Endodermal cell (in vitro differentiated cells): ENCODE measurements at regions not wholly inside any gene's neighbourhood (a gene's known extent, or its start where the extent isn't known, plus 50 kb on each side); places are given as distances from the start of the nearest gene placed in this dataset.

Experiments
- DNase-seq: peaks from one replicate; pipeline ENCODE4 v3.0.0-alpha.2; 2017
- H3K27ac ChIP-seq: 2 replicates; pipeline ENCODE4 v1.5.1; 2013; ENCODE audit warnings: mild to moderate bottlenecking, low read depth, low read length, moderate library complexity
- H3K27me3 ChIP-seq: 2 replicates; pipeline ENCODE4 v1.6.1; 2013; ENCODE audit warnings: mild to moderate bottlenecking, low read length, moderate library complexity; ENCODE audit not compliant: insufficient read depth, control insufficient read depth, poor library complexity, severe bottlenecking
- H3K36me3 ChIP-seq: 2 replicates; pipeline ENCODE4 v1.7.0; 2013; ENCODE audit warnings: mild to moderate bottlenecking, low read length, moderate library complexity; ENCODE audit not compliant: control insufficient read depth, insufficient read depth
- H3K4me1 ChIP-seq: one replicate; pipeline ENCODE4 v1.7.0; 2013; ENCODE audit warnings: low read length; ENCODE audit not compliant: control insufficient read depth, insufficient read depth
- H3K4me3 ChIP-seq: 2 replicates; pipeline ENCODE4 v1.5.1; 2013; ENCODE audit warnings: mild to moderate bottlenecking, low read length, moderate library complexity
- H3K9ac ChIP-seq: 2 replicates; pipeline ENCODE4 v1.6.1; 2013; ENCODE audit warnings: mild to moderate bottlenecking, low read length, moderate library complexity; ENCODE audit not compliant: poor library complexity, severe bottlenecking; ENCODE audit errors: extremely low read depth
- H3K9me3 ChIP-seq: 2 replicates; pipeline ENCODE4 v1.6.1; 2013; ENCODE audit warnings: mild to moderate bottlenecking, low read length, moderate library complexity; ENCODE audit not compliant: control insufficient read depth
- H3K27ac Mint-ChIP-seq: 2 replicates; pipeline ENCODE4 v1.8.0; 2020; ENCODE audit warnings: mixed read lengths
- H3K27me3 Mint-ChIP-seq: 2 replicates; pipeline ENCODE4 v1.8.0; 2021; ENCODE audit warnings: mild to moderate bottlenecking, mixed read lengths; ENCODE audit not compliant: insufficient read depth
- H3K36me3 Mint-ChIP-seq: 2 replicates; pipeline ENCODE4 v1.8.0; 2020; ENCODE audit warnings: low read depth, mixed read lengths
- H3K4me1 Mint-ChIP-seq: 2 replicates; pipeline ENCODE4 v1.8.0; 2020; ENCODE audit warnings: mixed read lengths
- H3K4me3 Mint-ChIP-seq: 2 replicates; pipeline ENCODE4 v1.8.0; 2020; ENCODE audit warnings: mild to moderate bottlenecking, moderate library complexity, mixed read lengths
- H3K9me3 Mint-ChIP-seq: 2 replicates; pipeline ENCODE4 v1.8.0; 2020; ENCODE audit warnings: mild to moderate bottlenecking, mixed read lengths
- WGBS, 2 experiments: methylation state at CpG; one replicate each; pipeline versions ENCODE4 v1.1.5 to v1.1.7; 2013; ENCODE audit warnings: missing lambda C conversion rate in 2 of 2, mixed read lengths in 1 of 2; ENCODE audit not compliant: insufficient coverage in 1 of 2, insufficient read length in 1 of 2; 5-methylcytosine and 5-hydroxymethylcytosine counted together
- TF ChIP-seq, protein P1 (sequence below): fragments of 200-600 bp; sonication (generic); conservative IDR thresholded peaks from 2 replicates; pipeline ENCODE4 v1.5.0; 2021; ENCODE audit warnings: antibody characterized with exemption, mild to moderate bottlenecking

DNA sequence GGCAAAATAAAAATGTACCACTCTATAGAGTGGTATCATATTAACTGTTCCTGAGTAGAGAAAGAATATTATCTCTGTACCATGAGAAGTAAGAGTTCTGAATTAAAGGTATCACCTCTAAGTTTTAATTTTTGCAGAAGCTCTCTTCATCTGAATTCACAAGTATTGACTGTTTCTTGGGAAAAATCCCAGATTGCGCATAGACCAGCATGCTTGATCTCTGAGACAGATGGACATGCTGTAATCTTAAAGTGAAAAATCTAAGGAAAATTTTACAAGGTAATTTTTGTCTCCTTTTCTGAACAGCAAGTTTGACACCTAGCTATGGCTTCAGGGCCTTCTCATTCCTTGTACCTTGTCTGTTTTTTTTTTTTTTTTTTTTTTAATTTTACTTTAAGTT, 1050.7 kb upstream of the RBFOX1 start:
- DNase-seq, result no peak
- H3K9ac ChIP-seq, result no peak overlapping the region
- H3K4me1 ChIP-seq, result peaks cover 6% of the 10 kb centered on the region
- Mint-ChIP-seq H3K36me3 (no peaks in the 10 kb centered on the region), H3K4me3 (no peak overlapping the region), H3K27me3 (no peaks in the 10 kb centered on the region), H3K4me1 (peaks cover 30% of the 10 kb centered on the region), H3K9me3 (no peaks in the 10 kb centered on the region), H3K27ac (no peak overlapping the region)
- WGBS, 2 experiments, result 93 to 100% methylated on average over 1 of the region's 1 CpG
- no peaks in the 10 kb centered on the region for H3K27me3 ChIP-seq
- no peaks in the 10 kb centered on the region for H3K9me3 ChIP-seq
- H3K4me3 ChIP-seq, result no peak overlapping the region
- H3K27ac ChIP-seq, result no peak overlapping the region
- no peaks in the 10 kb centered on the region for H3K36me3 ChIP-seq
- TF ChIP-seq, protein P1, sequence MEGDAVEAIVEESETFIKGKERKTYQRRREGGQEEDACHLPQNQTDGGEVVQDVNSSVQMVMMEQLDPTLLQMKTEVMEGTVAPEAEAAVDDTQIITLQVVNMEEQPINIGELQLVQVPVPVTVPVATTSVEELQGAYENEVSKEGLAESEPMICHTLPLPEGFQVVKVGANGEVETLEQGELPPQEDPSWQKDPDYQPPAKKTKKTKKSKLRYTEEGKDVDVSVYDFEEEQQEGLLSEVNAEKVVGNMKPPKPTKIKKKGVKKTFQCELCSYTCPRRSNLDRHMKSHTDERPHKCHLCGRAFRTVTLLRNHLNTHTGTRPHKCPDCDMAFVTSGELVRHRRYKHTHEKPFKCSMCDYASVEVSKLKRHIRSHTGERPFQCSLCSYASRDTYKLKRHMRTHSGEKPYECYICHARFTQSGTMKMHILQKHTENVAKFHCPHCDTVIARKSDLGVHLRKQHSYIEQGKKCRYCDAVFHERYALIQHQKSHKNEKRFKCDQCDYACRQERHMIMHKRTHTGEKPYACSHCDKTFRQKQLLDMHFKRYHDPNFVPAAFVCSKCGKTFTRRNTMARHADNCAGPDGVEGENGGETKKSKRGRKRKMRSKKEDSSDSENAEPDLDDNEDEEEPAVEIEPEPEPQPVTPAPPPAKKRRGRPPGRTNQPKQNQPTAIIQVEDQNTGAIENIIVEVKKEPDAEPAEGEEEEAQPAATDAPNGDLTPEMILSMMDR, result no peak

DNA sequence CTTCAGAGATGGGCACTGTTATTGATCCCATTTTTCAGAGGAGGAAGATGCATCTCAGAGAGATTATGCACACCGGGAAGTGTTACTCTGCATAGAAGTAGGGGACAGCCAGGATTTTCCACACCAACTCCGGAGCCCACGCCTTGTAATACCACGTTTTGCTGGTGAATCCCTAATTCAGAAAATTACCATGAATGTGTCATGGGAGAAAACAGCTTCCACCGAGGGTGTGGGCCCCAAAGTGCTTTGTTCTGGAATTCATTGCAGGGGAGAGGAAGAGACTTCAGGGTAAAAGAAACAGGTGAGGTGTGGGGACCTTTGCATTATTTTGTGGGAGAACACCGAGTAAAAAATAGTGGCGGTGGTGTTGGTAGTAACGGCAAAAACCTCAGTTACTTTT, 1051.4 kb upstream of the RBFOX1 start:
- TF ChIP-seq, protein P1, result no peak
- WGBS, 2 experiments, result 88 to 96% methylated on average over 3 to 8 of the region's 8 CpGs
- Mint-ChIP-seq H3K9me3 (no peaks in the 10 kb centered on the region), H3K4me1 (peaks cover 30% of the 10 kb centered on the region), H3K27ac (no peak overlapping the region), H3K27me3 (no peaks in the 10 kb centered on the region), H3K36me3 (no peaks in the 10 kb centered on the region), H3K4me3 (no peak overlapping the region)
- no peak for DNase-seq
- no peaks in the 10 kb centered on the region for H3K9me3 ChIP-seq
- H3K9ac ChIP-seq, result no peak overlapping the region
- peaks cover 6% of the 10 kb centered on the region for H3K4me1 ChIP-seq
- no peaks in the 10 kb centered on the region for H3K36me3 ChIP-seq
- no peak overlapping the region for H3K4me3 ChIP-seq
- H3K27ac ChIP-seq, result no peak overlapping the region
- H3K27me3 ChIP-seq, result no peaks in the 10 kb centered on the region

DNA sequence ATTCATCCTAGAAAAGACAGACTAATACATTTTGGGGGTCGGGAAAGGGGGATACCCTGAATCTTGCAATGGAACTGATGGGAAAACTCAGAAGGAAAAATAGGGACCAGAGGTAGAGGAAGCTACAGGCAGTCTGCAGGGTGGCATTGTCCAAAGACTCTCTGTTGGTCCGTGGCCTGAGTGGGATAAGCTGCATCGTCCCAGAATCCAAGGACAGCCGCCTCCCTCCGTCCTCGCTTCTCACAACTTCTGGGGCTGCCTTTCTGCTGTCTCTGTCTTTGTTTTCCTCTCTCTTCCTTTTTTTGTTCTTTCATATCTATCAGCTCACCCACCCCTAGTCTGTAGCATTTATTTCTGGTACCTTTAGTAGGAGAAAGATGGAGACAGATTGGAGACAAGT, 1052.6 kb upstream of the RBFOX1 start:
- Mint-ChIP-seq H3K27ac (no peak overlapping the region), H3K9me3 (no peaks in the 10 kb centered on the region), H3K36me3 (no peaks in the 10 kb centered on the region), H3K4me1 (peaks cover 25% of the 10 kb centered on the region), H3K27me3 (no peaks in the 10 kb centered on the region), H3K4me3 (no peak overlapping the region)
- WGBS, 2 experiments, result 89 to 90% methylated on average over 4 to 6 of the region's 6 CpGs
- no peak for DNase-seq
- no peak overlapping the region for H3K27ac ChIP-seq
- no peak overlapping the region for H3K9ac ChIP-seq
- H3K27me3 ChIP-seq, result no peaks in the 10 kb centered on the region
- no peak overlapping the region for H3K4me3 ChIP-seq
- peaks cover 6% of the 10 kb centered on the region for H3K4me1 ChIP-seq
- H3K36me3 ChIP-seq, result no peaks in the 10 kb centered on the region
- no peaks in the 10 kb centered on the region for H3K9me3 ChIP-seq
- TF ChIP-seq, protein P1, result no peak
